ENCODE measurements at regions not wholly inside any gene's neighbourhood (a gene's known extent, or its start where the extent isn't known, plus 50 kb on each side); places are given as distances from the start of the nearest gene placed in this dataset.

DNA sequence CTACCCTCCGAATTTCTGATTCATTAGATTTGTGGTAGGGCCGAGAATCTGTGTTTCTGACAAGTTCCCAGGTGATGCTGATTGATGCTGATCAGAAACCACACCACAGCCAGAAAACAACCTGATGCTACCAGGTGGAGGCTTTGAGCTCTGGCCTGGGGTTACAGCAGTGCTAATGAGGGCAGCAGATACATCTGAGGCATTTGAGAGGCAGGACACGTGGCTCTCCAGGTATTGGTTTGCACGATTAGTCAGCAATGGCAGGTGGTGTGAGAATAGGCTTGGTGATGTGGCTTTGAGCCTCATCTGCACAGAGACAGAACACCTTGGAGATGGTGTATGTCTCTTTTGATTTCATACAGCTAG is 78.8 kb upstream of the THBS1 start:
- TF ChIP-seq SNAI2 (CRISPR knock-in tag; IDR thresholded peaks at IDR 0.05) (no peak), ZNF70 (CRISPR knock-in tag; IDR thresholded peaks at IDR 0.05) (no peak), ZFP30 (CRISPR knock-in tag; IDR thresholded peaks at IDR 0.05) (no peak), TCF4 (CRISPR knock-in tag; IDR thresholded peaks at IDR 0.05; ENCODE audit: borderline replicate concordance) (no peak), CSDC2 (CRISPR knock-in tag; IDR thresholded peaks at IDR 0.05) (no peak), ZNF565 (CRISPR knock-in tag; conservative IDR thresholded peaks at IDR 0.05; ENCODE audit: low read depth) (no peak), RARB (CRISPR knock-in tag; IDR thresholded peaks at IDR 0.05) (no peak), ARNTL (CRISPR knock-in tag; IDR thresholded peaks at IDR 0.05; ENCODE audit: borderline replicate concordance, low read depth) (no peak)
- TF ChIP-seq, protein P1, sequence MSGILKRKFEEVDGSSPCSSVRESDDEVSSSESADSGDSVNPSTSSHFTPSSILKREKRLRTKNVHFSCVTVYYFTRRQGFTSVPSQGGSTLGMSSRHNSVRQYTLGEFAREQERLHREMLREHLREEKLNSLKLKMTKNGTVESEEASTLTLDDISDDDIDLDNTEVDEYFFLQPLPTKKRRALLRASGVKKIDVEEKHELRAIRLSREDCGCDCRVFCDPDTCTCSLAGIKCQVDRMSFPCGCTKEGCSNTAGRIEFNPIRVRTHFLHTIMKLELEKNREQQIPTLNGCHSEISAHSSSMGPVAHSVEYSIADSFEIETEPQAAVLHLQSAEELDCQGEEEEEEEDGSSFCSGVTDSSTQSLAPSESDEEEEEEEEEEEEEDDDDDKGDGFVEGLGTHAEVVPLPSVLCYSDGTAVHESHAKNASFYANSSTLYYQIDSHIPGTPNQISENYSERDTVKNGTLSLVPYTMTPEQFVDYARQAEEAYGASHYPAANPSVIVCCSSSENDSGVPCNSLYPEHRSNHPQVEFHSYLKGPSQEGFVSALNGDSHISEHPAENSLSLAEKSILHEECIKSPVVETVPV (CRISPR knock-in tag; IDR thresholded peaks at IDR 0.05), result no peak
- TF ChIP-seq, protein P2, sequence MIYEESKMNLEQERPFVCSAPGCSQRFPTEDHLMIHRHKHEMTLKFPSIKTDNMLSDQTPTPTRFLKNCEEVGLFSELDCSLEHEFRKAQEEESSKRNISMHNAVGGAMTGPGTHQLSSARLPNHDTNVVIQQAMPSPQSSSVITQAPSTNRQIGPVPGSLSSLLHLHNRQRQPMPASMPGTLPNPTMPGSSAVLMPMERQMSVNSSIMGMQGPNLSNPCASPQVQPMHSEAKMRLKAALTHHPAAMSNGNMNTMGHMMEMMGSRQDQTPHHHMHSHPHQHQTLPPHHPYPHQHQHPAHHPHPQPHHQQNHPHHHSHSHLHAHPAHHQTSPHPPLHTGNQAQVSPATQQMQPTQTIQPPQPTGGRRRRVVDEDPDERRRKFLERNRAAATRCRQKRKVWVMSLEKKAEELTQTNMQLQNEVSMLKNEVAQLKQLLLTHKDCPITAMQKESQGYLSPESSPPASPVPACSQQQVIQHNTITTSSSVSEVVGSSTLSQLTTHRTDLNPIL (CRISPR knock-in tag; IDR thresholded peaks at IDR 0.05; ENCODE audit: low read depth), result no peak
- TF ChIP-seq, protein P3, sequence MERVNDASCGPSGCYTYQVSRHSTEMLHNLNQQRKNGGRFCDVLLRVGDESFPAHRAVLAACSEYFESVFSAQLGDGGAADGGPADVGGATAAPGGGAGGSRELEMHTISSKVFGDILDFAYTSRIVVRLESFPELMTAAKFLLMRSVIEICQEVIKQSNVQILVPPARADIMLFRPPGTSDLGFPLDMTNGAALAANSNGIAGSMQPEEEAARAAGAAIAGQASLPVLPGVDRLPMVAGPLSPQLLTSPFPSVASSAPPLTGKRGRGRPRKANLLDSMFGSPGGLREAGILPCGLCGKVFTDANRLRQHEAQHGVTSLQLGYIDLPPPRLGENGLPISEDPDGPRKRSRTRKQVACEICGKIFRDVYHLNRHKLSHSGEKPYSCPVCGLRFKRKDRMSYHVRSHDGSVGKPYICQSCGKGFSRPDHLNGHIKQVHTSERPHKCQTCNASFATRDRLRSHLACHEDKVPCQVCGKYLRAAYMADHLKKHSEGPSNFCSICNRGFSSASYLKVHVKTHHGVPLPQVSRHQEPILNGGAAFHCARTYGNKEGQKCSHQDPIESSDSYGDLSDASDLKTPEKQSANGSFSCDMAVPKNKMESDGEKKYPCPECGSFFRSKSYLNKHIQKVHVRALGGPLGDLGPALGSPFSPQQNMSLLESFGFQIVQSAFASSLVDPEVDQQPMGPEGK (CRISPR knock-in tag; IDR thresholded peaks at IDR 0.05; ENCODE audit: borderline replicate concordance), result no peak
- TF ChIP-seq, protein P4, sequence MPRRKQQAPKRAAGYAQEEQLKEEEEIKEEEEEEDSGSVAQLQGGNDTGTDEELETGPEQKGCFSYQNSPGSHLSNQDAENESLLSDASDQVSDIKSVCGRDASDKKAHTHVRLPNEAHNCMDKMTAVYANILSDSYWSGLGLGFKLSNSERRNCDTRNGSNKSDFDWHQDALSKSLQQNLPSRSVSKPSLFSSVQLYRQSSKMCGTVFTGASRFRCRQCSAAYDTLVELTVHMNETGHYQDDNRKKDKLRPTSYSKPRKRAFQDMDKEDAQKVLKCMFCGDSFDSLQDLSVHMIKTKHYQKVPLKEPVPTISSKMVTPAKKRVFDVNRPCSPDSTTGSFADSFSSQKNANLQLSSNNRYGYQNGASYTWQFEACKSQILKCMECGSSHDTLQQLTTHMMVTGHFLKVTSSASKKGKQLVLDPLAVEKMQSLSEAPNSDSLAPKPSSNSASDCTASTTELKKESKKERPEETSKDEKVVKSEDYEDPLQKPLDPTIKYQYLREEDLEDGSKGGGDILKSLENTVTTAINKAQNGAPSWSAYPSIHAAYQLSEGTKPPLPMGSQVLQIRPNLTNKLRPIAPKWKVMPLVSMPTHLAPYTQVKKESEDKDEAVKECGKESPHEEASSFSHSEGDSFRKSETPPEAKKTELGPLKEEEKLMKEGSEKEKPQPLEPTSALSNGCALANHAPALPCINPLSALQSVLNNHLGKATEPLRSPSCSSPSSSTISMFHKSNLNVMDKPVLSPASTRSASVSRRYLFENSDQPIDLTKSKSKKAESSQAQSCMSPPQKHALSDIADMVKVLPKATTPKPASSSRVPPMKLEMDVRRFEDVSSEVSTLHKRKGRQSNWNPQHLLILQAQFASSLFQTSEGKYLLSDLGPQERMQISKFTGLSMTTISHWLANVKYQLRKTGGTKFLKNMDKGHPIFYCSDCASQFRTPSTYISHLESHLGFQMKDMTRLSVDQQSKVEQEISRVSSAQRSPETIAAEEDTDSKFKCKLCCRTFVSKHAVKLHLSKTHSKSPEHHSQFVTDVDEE (CRISPR knock-in tag; IDR thresholded peaks at IDR 0.05), result no peak
